H9 (cell line): ENCODE measurements at regions not wholly inside any gene's neighbourhood (a gene's known extent, or its start where the extent isn't known, plus 50 kb on each side); places are given as distances from the start of the nearest gene placed in this dataset.

Experiments
- DNase-seq: peaks from one replicate; pipeline ENCODE4 v3.0.0-alpha.2; 2017
- H2AFZ ChIP-seq: one replicate; pipeline ENCODE4 v1.6.1; 2013; ENCODE audit warnings: mild to moderate bottlenecking, low read length, control low read depth, moderate library complexity
- H2AK5ac ChIP-seq: 2 replicates; pipeline ENCODE4 v1.6.1; 2013; ENCODE audit warnings: low read length, control low read depth, mixed read lengths; ENCODE audit not compliant: insufficient read length
- H2BK120ac ChIP-seq: one replicate; pipeline ENCODE4 v1.6.1; 2013; ENCODE audit warnings: low read depth, mild to moderate bottlenecking, low read length, control low read depth, inconsistent platforms; ENCODE audit not compliant: poor library complexity, severe bottlenecking
- H2BK12ac ChIP-seq: 2 replicates; pipeline ENCODE4 v1.6.1; 2013; ENCODE audit warnings: low read length, control low read depth, mixed read lengths, low read depth; ENCODE audit not compliant: insufficient read length
- H2BK15ac ChIP-seq: 2 replicates; pipeline ENCODE4 v1.6.1; 2013; ENCODE audit warnings: low read depth, low read length, control low read depth
- H2BK20ac ChIP-seq: one replicate; pipeline ENCODE4 v1.6.1; 2013; ENCODE audit warnings: low read depth, mild to moderate bottlenecking, low read length, control low read depth, inconsistent platforms; ENCODE audit not compliant: poor library complexity, severe bottlenecking
- H2BK5ac ChIP-seq: 2 replicates; pipeline ENCODE4 v1.6.1; 2013; ENCODE audit warnings: low read length, control low read depth, mixed read lengths; ENCODE audit not compliant: insufficient read length
- H3K14ac ChIP-seq: 2 replicates; pipeline ENCODE4 v1.6.1; 2013; ENCODE audit warnings: low read length, control low read depth; ENCODE audit not compliant: insufficient read depth
- H3K18ac ChIP-seq: 2 replicates; pipeline ENCODE4 v1.6.1; 2013; ENCODE audit warnings: low read depth, mild to moderate bottlenecking, mixed read lengths, low read length, control low read depth; ENCODE audit not compliant: insufficient read length
- H3K23ac ChIP-seq: 2 replicates; pipeline ENCODE4 v1.6.1; 2013; ENCODE audit warnings: low read length, control low read depth, mixed read lengths, low read depth; ENCODE audit not compliant: insufficient read length
- H3K23me2 ChIP-seq: 2 replicates; pipeline ENCODE4 v1.6.1; 2013; ENCODE audit warnings: low read depth, mild to moderate bottlenecking, mixed read lengths, low read length, control low read depth; ENCODE audit not compliant: insufficient read length, poor library complexity, severe bottlenecking
- H3K27ac ChIP-seq: 2 replicates; pipeline ENCODE4 v1.5.1; 2013; ENCODE audit warnings: low read length, control low read depth, mixed read lengths, low read depth; ENCODE audit not compliant: insufficient read length
- H3K27me3 ChIP-seq: 2 replicates; pipeline ENCODE4 v1.6.1; 2013; ENCODE audit warnings: low read length, control low read depth, inconsistent platforms; ENCODE audit not compliant: insufficient read depth
- H3K4ac ChIP-seq: 2 replicates; pipeline ENCODE4 v1.6.1; 2013; ENCODE audit warnings: low read depth, mild to moderate bottlenecking, control low read depth, inconsistent platforms, low read length, moderate library complexity
- H3K4me1 ChIP-seq: 2 replicates; pipeline ENCODE4 v1.6.1; 2013; ENCODE audit warnings: low read length, control low read depth, inconsistent platforms; ENCODE audit not compliant: insufficient read depth
- H3K4me2 ChIP-seq: 2 replicates; pipeline ENCODE4 v1.6.1; 2013; ENCODE audit warnings: low read length, control low read depth, mixed read lengths; ENCODE audit not compliant: insufficient read length, insufficient read depth
- H3K56ac ChIP-seq: 2 replicates; pipeline ENCODE4 v1.6.1; 2013; ENCODE audit warnings: low read depth, mild to moderate bottlenecking, mixed read lengths, low read length, control low read depth; ENCODE audit not compliant: insufficient read length
- H3K79me1 ChIP-seq: 2 replicates; pipeline ENCODE4 v1.6.1; 2013; ENCODE audit warnings: low read depth, mild to moderate bottlenecking, moderate library complexity, low read length, control low read depth, inconsistent platforms; ENCODE audit not compliant: insufficient read depth, poor library complexity, severe bottlenecking
- H3K79me2 ChIP-seq: 2 replicates; pipeline ENCODE4 v1.6.1; 2013; ENCODE audit warnings: low read length, control low read depth, inconsistent platforms; ENCODE audit not compliant: insufficient read depth
- H3K9ac ChIP-seq: 2 replicates; pipeline ENCODE4 v1.6.1; 2013; ENCODE audit warnings: low read length, control low read depth, mixed read lengths; ENCODE audit not compliant: insufficient read length; ENCODE audit errors: extremely low read depth
- H3K9me3 ChIP-seq: one replicate; pipeline ENCODE4 v1.6.1; 2013; ENCODE audit warnings: low read depth, low read length, inconsistent platforms; ENCODE audit not compliant: control insufficient read depth
- H3T11ph ChIP-seq: one replicate; pipeline ENCODE4 v1.6.1; 2013; ENCODE audit warnings: mild to moderate bottlenecking, low read length, control low read depth, inconsistent platforms
- H4K20me1 ChIP-seq: one replicate; pipeline ENCODE4 v1.6.1; 2013; ENCODE audit not compliant: control insufficient read depth, insufficient read length, insufficient read depth
- H4K5ac ChIP-seq: 2 replicates; pipeline ENCODE4 v1.6.1; 2013; ENCODE audit warnings: low read depth, mild to moderate bottlenecking, mixed read lengths, low read length, control low read depth; ENCODE audit not compliant: insufficient read length
- H4K8ac ChIP-seq: replicated peaks from 2 replicates; pipeline ENCODE4 v1.6.1; 2013; ENCODE audit warnings: low read length, control low read depth, mixed read lengths, low read depth; ENCODE audit not compliant: insufficient read length
- H4K91ac ChIP-seq: 2 replicates; pipeline ENCODE4 v1.6.1; 2013; ENCODE audit warnings: low read depth, mild to moderate bottlenecking, moderate library complexity, mixed read lengths, low read length, control low read depth; ENCODE audit not compliant: insufficient read length
- H3K27ac Mint-ChIP-seq, 3 experiments: 2 replicates in 2 of 3; 3 replicates in 1 of 3; pipeline ENCODE4 v1.8.0; 2020 to 2021; ENCODE audit warnings: mixed read lengths in 3 of 3, mild to moderate bottlenecking in 1 of 3, moderate library complexity in 1 of 3
- H3K27me3 Mint-ChIP-seq: 2 replicates; pipeline ENCODE4 v1.8.0; 2021; ENCODE audit warnings: low read depth, mild to moderate bottlenecking, moderate library complexity, mixed read lengths
- H3K36me3 Mint-ChIP-seq, 3 experiments: 2 replicates in 2 of 3; 3 replicates in 1 of 3; pipeline ENCODE4 v1.8.0; 2020 to 2021; ENCODE audit warnings: low read depth in 3 of 3, mixed read lengths in 3 of 3; ENCODE audit not compliant: insufficient read depth in 1 of 3
- H3K4me1 Mint-ChIP-seq, 2 experiments: 2 replicates each; pipeline ENCODE4 v1.8.0; 2020; ENCODE audit warnings: mixed read lengths in 2 of 2
- H3K4me3 Mint-ChIP-seq, 2 experiments: 2 replicates in 1 of 2; 3 replicates in 1 of 2; pipeline ENCODE4 v1.8.0; 2020 to 2021; ENCODE audit warnings: mild to moderate bottlenecking in 2 of 2, mixed read lengths in 2 of 2, moderate library complexity in 1 of 2
- H3K9me3 Mint-ChIP-seq, 2 experiments: 2 replicates in 1 of 2; 3 replicates in 1 of 2; pipeline ENCODE4 v1.8.0; 2020; ENCODE audit warnings: mild to moderate bottlenecking in 2 of 2, mixed read lengths in 2 of 2, moderate library complexity in 1 of 2
- CTCF ChIP-seq: fragments of 200-600 bp; sonication (generic); conservative IDR thresholded peaks from 3 replicates; pipeline ENCODE4 v1.8.0; 2021; ENCODE audit warnings: antibody characterized with exemption, mild to moderate bottlenecking
- WGBS: extraction: QIAGEN DNeasy Blood & Tissue Kit; methylation state at CpG from one replicate; pipeline ENCODE4 v1.1.7; 2013; ENCODE audit warnings: missing lambda C conversion rate, low lambda C conversion rate, mixed read lengths; ENCODE audit not compliant: insufficient read length; ENCODE audit errors: extremely low coverage; 5-methylcytosine and 5-hydroxymethylcytosine counted together

- Histone ChIP-seq H4K5ac (no peak overlapping the region), H2AFZ (no peak overlapping the region), H4K91ac (no peak overlapping the region), H2BK12ac (no peak overlapping the region), H3K9me3 (no peaks in the 10 kb centered on the region), H3T11ph (no peak overlapping the region), H4K20me1 (no peaks in the 10 kb centered on the region), H3K9ac (no peak overlapping the region), H3K79me1 (no peaks in the 10 kb centered on the region), H2BK20ac (no peak overlapping the region), H3K27ac (no peak overlapping the region), H3K56ac (no peak overlapping the region), H2AK5ac (no peak overlapping the region), H3K23me2 (no peaks in the 10 kb centered on the region), H3K27me3 (no peaks in the 10 kb centered on the region), H2BK5ac (no peak overlapping the region), H3K14ac (no peak overlapping the region), H3K4me1 (peaks cover 2% of the 10 kb centered on the region; the same call in 1 of the 2 replicates), H3K79me2 (no peaks in the 10 kb centered on the region), H4K8ac (no peak overlapping the region), H2BK15ac (no peak overlapping the region), H3K18ac (no peak overlapping the region), H3K4ac (no peak overlapping the region), H3K4me2 (no peak overlapping the region), H3K23ac (no peak overlapping the region), H2BK120ac (no peak overlapping the region)
- no peak for DNase-seq
- TF ChIP-seq CTCF, result no peak
- H3K9me3 Mint-ChIP-seq, result no peaks in the 10 kb centered on the region
- WGBS, result no CpG with 5 or more reads among the region's 1 CpG
- H3K27me3 Mint-ChIP-seq, result peaks cover 2% of the 10 kb centered on the region
- H3K4me3 Mint-ChIP-seq, result no peak overlapping the region
- no peak overlapping the region for H3K27ac Mint-ChIP-seq
- H3K4me1 Mint-ChIP-seq, result peaks cover 17 to 18% of the 10 kb centered on the region in 2 experiments
- H3K36me3 Mint-ChIP-seq, result no peaks in the 10 kb centered on the region; a peak in 1 of 7 replicates
These were observed 120.6 kb downstream of the DUSP6 start for GRCh38 chr12:89231686-89232085.
